Endothelial cell of umbilical vein (primary cell): ENCODE measurements at regions not wholly inside any gene's neighbourhood (a gene's known extent, or its start where the extent isn't known, plus 50 kb on each side); places are given as distances from the start of the nearest gene placed in this dataset.

Experiments
- BruUV-seq: library from RNA; stranded (reverse); fragments of 400-500 nt; replicated peaks from 2 replicates; lab custom pipeline; 2021; lab: Mats Ljungman, UMichigan
- CTCF ChIA-PET: fragments of 300-600, 350-600 bp; sonication (Branson Sonifier 250); formaldehyde crosslinking; loops from one replicate; lab custom pipeline; 2021; ENCODE audit warnings: antibody characterized with exemption, inconsistent platforms; lab: Charles Lee
- POLR2A ChIA-PET: fragments of 300-600, 350-600 bp; sonication (Branson Sonifier 250); formaldehyde crosslinking; loops from one replicate; lab custom pipeline; 2021; ENCODE audit warnings: antibody characterized with exemption, inconsistent platforms; lab: Charles Lee
- DNase-seq: peaks from one replicate; pipeline ENCODE4 v3.0.0-alpha.2; 2011; ENCODE audit warnings: low read depth, low spot score
- FAIRE-seq: peaks from 2 replicates; lab custom pipeline; 2011; peaks lifted over from hg19 to GRCh38; lab: Jason Lieb, UNC
- H2AFZ ChIP-seq: 2 replicates; pipeline ENCODE4 v1.6.0; 2012; ENCODE audit warnings: low read depth, low read length, control low read depth, inconsistent platforms
- H3K27ac ChIP-seq: 2 replicates; pipeline ENCODE4 v1.5.1; 2011; ENCODE audit warnings: low read depth, mild to moderate bottlenecking, control low read depth, low read length, moderate library complexity; ENCODE audit not compliant: insufficient read depth
- H3K27me3 ChIP-seq, 2 experiments: 2 replicates each; pipeline versions ENCODE4 v1.6.0 to v1.6.1; 2011; ENCODE audit warnings: low read length in 2 of 2, mixed read lengths in 1 of 2; ENCODE audit not compliant: control insufficient read depth in 2 of 2, insufficient read depth in 2 of 2
- H3K36me3 ChIP-seq, 2 experiments: 2 replicates in 1 of 2; 3 replicates in 1 of 2; pipeline ENCODE4 v1.5.1; 2011; ENCODE audit warnings: low read length in 2 of 2, mild to moderate bottlenecking in 1 of 2, moderate library complexity in 1 of 2; ENCODE audit not compliant: control insufficient read depth in 2 of 2, insufficient read depth in 2 of 2; ENCODE audit errors: extremely low read depth in 1 of 2
- H3K4me1 ChIP-seq: 3 replicates; pipeline ENCODE4 v1.5.1; 2011; ENCODE audit warnings: mild to moderate bottlenecking, low read length; ENCODE audit not compliant: control insufficient read depth, insufficient read depth; ENCODE audit errors: extremely low read depth
- H3K4me2 ChIP-seq: 2 replicates; pipeline ENCODE4 v1.6.1; 2011; ENCODE audit warnings: low read length, control low read depth, mixed read lengths; ENCODE audit not compliant: insufficient read depth
- H3K4me3 ChIP-seq, 3 experiments: fragments of 200-600 bp in 1 of 3; sonication (generic), shearing (Covaris generic) in 1 of 3; replicated peaks in 1 of 3; 2 replicates each; pipeline ENCODE4 v1.5.1; 2011 to 2016; ENCODE audit warnings: control low read depth in 3 of 3, low read length in 3 of 3, mild to moderate bottlenecking in 2 of 3, inconsistent platforms in 1 of 3, low read depth in 1 of 3, moderate library complexity in 1 of 3; ENCODE audit not compliant: insufficient read depth in 1 of 3
- H3K79me2 ChIP-seq: 2 replicates; pipeline ENCODE4 v1.6.0; 2012; ENCODE audit warnings: low read length, inconsistent platforms; ENCODE audit not compliant: control insufficient read depth, insufficient read depth
- H3K9ac ChIP-seq: replicated peaks from 2 replicates; pipeline ENCODE3; 2011; ENCODE audit warnings: low read length, control low read depth; ENCODE audit not compliant: insufficient read depth; ENCODE audit errors: extremely low read depth
- H3K9me1 ChIP-seq: replicated peaks from 3 replicates; pipeline ENCODE4 v1.6.0; 2011; ENCODE audit warnings: mild to moderate bottlenecking, low read length; ENCODE audit not compliant: control insufficient read depth, insufficient read depth; ENCODE audit errors: extremely low read depth
- H3K9me3 ChIP-seq: replicated peaks from 2 replicates; pipeline ENCODE4 v1.5.1; 2012; ENCODE audit warnings: low read length, inconsistent platforms; ENCODE audit not compliant: control insufficient read depth, insufficient read depth
- H4K20me1 ChIP-seq: replicated peaks from 2 replicates; pipeline ENCODE3; 2011; ENCODE audit warnings: mild to moderate bottlenecking, low read length; ENCODE audit not compliant: control insufficient read depth, insufficient read depth; ENCODE audit errors: extremely low read depth
- CTCF ChIP-seq, 2 donors: IDR thresholded peaks; 1 replicate in 1 of 2; 2 replicates in 1 of 2; pipeline ENCODE4 v1.5.1; 2011; ENCODE audit warnings: low read length in 2 of 2, mild to moderate bottlenecking in 2 of 2, moderate library complexity in 2 of 2, control low read depth in 1 of 2, inconsistent platforms in 1 of 2, low read depth in 1 of 2; ENCODE audit not compliant: insufficient read depth in 1 of 2; ENCODE audit errors: extremely low read depth in 1 of 2
- EZH2 ChIP-seq: IDR thresholded peaks from 2 replicates; pipeline ENCODE4 v1.6.1; 2012; ENCODE audit warnings: borderline replicate concordance, low read depth, mild to moderate bottlenecking, moderate library complexity, low read length, inconsistent platforms; ENCODE audit not compliant: severe bottlenecking
- FOS ChIP-seq: IDR thresholded peaks from 2 replicates; pipeline ENCODE4 v1.6.1; 2011; ENCODE audit warnings: mild to moderate bottlenecking, low read length, moderate library complexity, borderline replicate concordance; ENCODE audit not compliant: insufficient read depth
- GATA2 ChIP-seq: IDR thresholded peaks from 2 replicates; pipeline ENCODE4 v1.7.0; 2011; ENCODE audit warnings: low read depth, mild to moderate bottlenecking, moderate library complexity, mixed read lengths, low read length; ENCODE audit not compliant: insufficient read length, insufficient read depth
- JUN ChIP-seq: IDR thresholded peaks from 2 replicates; pipeline ENCODE4 v1.6.1; 2011; ENCODE audit warnings: borderline replicate concordance, low read depth; ENCODE audit not compliant: insufficient read length, insufficient read depth
- MAX ChIP-seq: IDR thresholded peaks from 2 replicates; pipeline ENCODE4 v1.6.1; 2011; ENCODE audit not compliant: insufficient read depth, insufficient read length
- MYC ChIP-seq: IDR thresholded peaks from one replicate; pipeline ENCODE4 v1.6.1; 2011; ENCODE audit warnings: mild to moderate bottlenecking, low read depth, low read length
- POLR2A ChIP-seq: IDR thresholded peaks from 2 replicates; pipeline ENCODE4 v1.6.1; 2012; ENCODE audit warnings: low read depth, mild to moderate bottlenecking, control low read depth, low read length
- POLR2AphosphoS5 ChIP-seq: IDR thresholded peaks from 2 replicates; pipeline ENCODE4 v1.6.1; 2012; ENCODE audit warnings: low read depth, mild to moderate bottlenecking, control low read depth, low read length, moderate library complexity; ENCODE audit not compliant: insufficient read depth
- dilution Hi-C: fragments of 300-500 bp; cut with MboI; formaldehyde crosslinking; loops from one replicate; pipeline ENCODE4 v1.15.0; 2019; ENCODE audit warnings: low sequenced_read_pairs; ENCODE audit not compliant: extremely low pct_ligation_motif_present
- intact Hi-C: fragments of 100-400 bp; cut with micrococcal nuclease; formaldehyde crosslinking; loops from one replicate; pipeline ENCODE4 v1.10.0; 2022

- Histone ChIP-seq H3K9me3 (no peaks in the 10 kb centered on the region), H3K4me1 (no peaks in the 10 kb centered on the region), H3K9ac (no peak overlapping the region), H3K79me2 (no peaks in the 10 kb centered on the region), H3K4me3 (no peak overlapping the region), H3K36me3 (no peaks in the 10 kb centered on the region), H3K27me3 (no peaks in the 10 kb centered on the region), H2AFZ (no peak overlapping the region), H3K4me2 (no peak overlapping the region), H3K9me1 (no peaks in the 10 kb centered on the region), H3K27ac (no peak overlapping the region), H4K20me1 (no peaks in the 10 kb centered on the region)
- intact Hi-C loops (no loop called here), dilution Hi-C loops (no loop called here)
- ChIA-PET CTCF (interaction anchor here (0.9 kb wide), 1 partner anchor 17 kb away, joined by 3 read pairs; no protein-coding TSS in a partner anchor), POLR2A (no interaction called here)
- TF ChIP-seq EZH2 (no peak), JUN (no peak), GATA2 (no peak), CTCF (IDR thresholded peaks at IDR 0.05; ENCODE audit: extremely low read depth in 1 of 2, insufficient read depth in 1 of 2, low read depth in 1 of 2, low read length in 2 of 2) (no peak)
- no peak for FAIRE-seq
- DNase-seq = no peak
- no TSS peak for BruUV-seq
Measured at GRCh38 chr17:77817953-77818352, 140.6 kb upstream of the TNRC6C start.

GRCh38 chr17:77819497-77819896 is 139.0 kb upstream of the TNRC6C start:
- Histone ChIP-seq H3K9me3 (no peaks in the 10 kb centered on the region), H3K36me3 (no peaks in the 10 kb centered on the region), H3K4me2 (no peak overlapping the region), H3K4me1 (no peaks in the 10 kb centered on the region), H3K9ac (no peak overlapping the region), H3K27me3 (no peaks in the 10 kb centered on the region), H4K20me1 (no peaks in the 10 kb centered on the region), H2AFZ (no peak overlapping the region), H3K27ac (no peak overlapping the region), H3K9me1 (no peaks in the 10 kb centered on the region), H3K4me3 (no peak overlapping the region), H3K79me2 (no peaks in the 10 kb centered on the region)
- BruUV-seq = no TSS peak
- dilution Hi-C loops (no loop called here), intact Hi-C loops (no loop called here)
- ChIA-PET CTCF (no interaction called here), POLR2A (no interaction called here)
- DNase-seq = no peak
- TF ChIP-seq FOS = no peak
- TF ChIP-seq EZH2 = no peak
- TF ChIP-seq MYC = no peak
- no peak for TF ChIP-seq GATA2
- no peak for TF ChIP-seq POLR2AphosphoS5
- TF ChIP-seq CTCF (IDR thresholded peaks at IDR 0.05; ENCODE audit: extremely low read depth in 1 of 2, insufficient read depth in 1 of 2, low read depth in 1 of 2, low read length in 2 of 2) = no peak
- TF ChIP-seq MAX = no peak
- no peak for TF ChIP-seq JUN
- TF ChIP-seq POLR2A = no peak
- FAIRE-seq = no peak
